GM18858 (cell line): ENCODE measurements at regions not wholly inside any gene's neighbourhood (a gene's known extent, or its start where the extent isn't known, plus 50 kb on each side); places are given as distances from the start of the nearest gene placed in this dataset.

Experiments
- ATAC-seq: cut with Tn5 transposase; IDR thresholded peaks from one replicate; pipeline ENCODE4 v1.9.1; 2021; ENCODE audit not compliant: unreplicated experiment

GRCh38 chr10:128462844-128463243 lies 336.6 kb upstream of the MKI67 start:
- no peak for ATAC-seq

DNA sequence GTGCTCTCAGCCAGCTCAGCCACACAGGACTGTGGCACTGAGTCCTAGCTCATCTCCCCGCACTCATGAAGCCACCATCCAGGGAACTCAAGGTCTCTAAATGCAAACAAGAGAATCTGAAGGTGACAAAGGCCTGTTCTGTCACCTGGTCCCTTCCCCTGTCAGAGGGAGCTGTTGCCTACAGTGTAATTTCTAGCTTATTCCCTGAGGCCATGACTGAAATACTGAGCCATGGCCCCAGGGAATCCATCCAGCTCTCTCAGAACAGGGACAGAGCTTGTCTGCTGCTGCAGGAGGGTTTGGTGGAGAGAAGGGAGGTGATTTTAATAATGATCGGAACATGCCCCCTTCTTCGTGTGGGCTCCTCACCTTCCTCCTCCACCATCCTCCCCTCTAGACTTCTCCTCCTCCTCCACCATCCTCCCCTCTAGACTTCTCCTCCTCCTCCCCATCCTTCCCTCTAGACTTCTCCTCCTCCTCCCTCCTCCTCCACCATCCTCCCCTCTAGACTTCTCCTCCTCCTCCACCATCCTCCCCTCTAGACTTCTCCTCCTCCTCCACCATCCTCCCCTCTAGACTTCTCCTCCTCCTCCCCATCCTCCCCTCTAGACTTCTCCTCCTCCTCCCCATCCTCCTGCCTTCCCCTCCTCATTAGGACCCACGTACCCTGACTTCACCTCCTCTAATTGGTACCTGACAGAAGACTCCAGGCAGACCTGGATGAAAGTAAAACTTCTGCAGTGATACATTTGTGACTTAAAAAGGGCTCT lies 338.0 kb upstream of the MKI67 start:
- ATAC-seq, result no peak

- no peak for ATAC-seq
Observed at GRCh38 chr10:128465697-128466096, 339.5 kb upstream of the MKI67 start.

- ATAC-seq, result no peak
Observed at GRCh38 chr10:128466831-128467371, 340.7 kb upstream of the MKI67 start.

DNA sequence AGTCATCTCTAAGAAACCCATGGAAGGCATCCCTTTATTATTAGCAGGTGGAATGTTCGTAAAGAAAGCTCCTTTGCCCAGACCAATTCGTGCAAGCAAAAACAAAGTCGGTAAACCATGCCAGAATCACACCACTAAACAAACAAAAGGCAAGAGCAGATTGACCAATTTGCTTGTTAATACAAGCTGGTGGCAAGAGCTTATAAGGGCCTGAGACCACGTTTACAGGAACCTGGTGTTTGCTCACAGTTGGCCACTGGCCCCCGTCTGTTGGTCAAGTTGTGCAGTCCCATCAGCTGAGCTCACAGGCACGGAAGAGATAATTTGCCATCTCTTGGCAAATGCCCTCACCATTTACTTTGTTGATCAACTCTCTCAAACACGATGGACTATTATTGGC lies 342.2 kb upstream of the MKI67 start:
- no peak for ATAC-seq

GRCh38 chr10:128469515-128469914 lies 343.3 kb upstream of the MKI67 start:
- no peak for ATAC-seq

DNA sequence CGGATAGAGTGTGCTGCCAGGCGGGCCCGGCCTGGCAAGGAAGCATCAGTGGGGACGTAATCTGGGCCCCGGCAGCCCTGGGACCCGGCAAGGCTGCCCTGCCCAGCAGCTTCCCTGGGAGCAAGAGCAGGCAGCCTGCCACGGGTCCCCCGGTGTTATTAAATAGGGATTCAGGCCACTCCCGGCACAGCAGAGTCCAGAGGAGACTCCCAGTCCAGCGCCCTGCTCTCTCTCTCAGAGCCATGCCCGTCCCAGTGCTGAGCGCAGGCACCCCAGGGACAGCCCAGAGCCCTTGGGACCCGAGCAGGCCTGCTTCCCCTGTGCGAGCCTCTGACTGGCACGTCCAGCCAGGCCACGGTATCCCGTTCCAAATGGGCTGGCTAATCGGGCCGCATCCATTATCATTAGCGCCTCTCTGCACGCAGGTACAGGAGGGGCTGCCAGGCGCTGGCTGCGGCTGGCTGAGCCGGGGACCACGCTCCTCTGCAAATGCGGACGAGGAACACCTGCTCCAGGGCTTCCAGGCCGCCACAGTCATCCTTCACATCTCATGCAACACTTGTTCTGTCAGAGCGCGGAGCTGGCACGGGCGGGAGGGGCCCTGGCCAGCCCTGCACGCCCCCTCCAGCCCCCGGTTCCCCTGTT lies 344.2 kb upstream of the MKI67 start:
- no peak for ATAC-seq

- ATAC-seq, result no peak
Observed at GRCh38 chr10:128471151-128471550, 344.9 kb upstream of the MKI67 start.

DNA sequence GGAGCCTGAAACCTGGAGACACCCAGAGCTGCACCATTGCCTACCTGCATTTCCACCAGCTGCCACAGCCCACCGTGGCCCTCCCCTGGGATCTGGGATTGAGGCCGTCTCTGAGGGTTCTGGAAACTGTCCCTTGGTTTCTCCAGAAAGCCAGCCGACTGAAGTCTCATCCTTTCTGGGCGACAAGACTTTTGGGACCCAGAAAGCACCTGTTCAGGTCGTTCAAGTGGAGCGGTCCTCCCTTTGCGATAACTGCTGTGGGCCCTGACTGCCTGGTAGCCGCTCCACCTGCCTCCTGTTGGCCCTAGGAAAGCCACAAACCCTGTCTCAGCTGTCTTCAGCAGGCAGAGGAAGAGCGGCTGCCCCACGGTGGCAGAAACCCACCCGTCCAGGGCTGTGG lies 346.0 kb upstream of the MKI67 start:
- no peak for ATAC-seq

GRCh38 chr10:128473396-128473795 lies 347.2 kb upstream of the MKI67 start:
- no peak for ATAC-seq

DNA sequence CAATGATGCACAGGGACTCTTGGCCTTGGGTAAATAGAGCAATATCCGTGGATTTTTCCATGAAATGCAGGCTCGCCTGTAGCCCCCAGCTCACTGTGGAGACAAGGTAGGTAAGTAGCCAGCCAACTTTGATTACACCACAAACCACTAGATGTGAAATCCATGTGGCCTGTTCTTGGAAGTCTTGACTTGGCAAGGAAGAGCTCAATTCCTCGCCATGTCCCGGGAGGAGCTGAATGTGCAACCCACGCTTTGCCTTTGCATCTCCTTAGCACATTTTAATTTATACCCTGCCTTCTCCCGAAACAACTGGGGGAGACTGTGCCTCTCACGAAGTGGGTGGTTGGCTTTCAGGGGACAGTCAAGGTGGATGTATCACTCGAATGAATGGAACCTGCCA lies 347.7 kb upstream of the MKI67 start:
- no peak for ATAC-seq

- ATAC-seq, result no peak
Observed at GRCh38 chr10:128474571-128474970, 348.3 kb upstream of the MKI67 start.

DNA sequence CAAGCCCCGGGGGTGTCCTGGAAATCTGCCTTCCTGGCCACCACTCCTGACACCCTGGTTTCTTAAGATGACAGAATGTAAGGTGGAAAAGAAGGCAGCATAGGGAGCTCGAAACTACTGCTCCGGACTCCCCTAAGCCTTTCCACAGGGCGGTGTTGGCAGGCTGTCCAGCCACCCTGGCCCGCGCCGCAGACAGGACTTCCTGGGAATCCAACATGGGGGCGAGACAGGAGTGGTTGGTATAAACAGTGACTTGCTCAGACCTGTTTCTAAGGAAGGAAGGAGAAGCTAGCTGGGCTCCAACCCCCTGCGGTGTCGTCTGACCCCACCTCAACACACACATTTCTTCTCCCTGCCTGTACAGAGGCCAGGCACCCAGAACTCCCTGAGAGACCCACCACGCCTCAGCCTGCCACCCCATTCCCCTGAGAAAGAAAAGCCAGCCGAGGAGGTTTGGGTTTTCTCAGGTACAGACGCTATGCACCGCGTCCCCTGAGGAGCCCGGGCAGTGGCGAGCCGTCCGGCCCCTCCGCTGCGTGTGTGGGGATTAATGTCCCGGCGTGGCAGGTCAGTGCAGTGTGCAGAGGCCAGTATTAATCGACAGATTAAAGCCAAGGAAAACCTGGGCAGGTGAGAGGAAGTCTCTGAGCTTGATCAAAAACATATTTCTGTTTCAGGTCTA lies 349.6 kb upstream of the MKI67 start:
- ATAC-seq, result no peak

GRCh38 chr10:128476368-128476725 lies 350.1 kb upstream of the MKI67 start:
- no peak for ATAC-seq

GRCh38 chr10:128476845-128477244 lies 350.6 kb upstream of the MKI67 start:
- ATAC-seq, result no peak

DNA sequence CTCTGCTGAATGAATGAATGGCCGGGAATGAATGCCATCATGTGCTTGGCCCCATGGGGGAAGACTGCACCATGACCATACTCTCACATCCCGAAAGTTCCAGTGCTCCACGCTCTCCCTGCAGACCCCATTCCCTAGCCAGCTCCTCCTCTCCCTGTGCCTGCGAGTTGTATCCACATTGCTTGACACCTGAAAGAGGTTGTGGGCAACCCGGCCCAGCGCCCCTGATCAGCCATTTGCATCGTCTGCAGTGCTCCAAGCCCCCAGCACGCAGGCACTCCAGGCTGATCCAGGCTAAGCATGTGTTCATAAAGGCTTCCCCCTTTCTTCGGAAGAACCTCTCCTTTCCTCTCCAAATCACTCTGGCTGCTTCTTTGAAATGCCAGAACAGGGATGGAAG lies 354.4 kb upstream of the MKI67 start:
- ATAC-seq, result no peak

- ATAC-seq, result no peak
Observed at GRCh38 chr10:128481152-128481840, 355.1 kb upstream of the MKI67 start.

DNA sequence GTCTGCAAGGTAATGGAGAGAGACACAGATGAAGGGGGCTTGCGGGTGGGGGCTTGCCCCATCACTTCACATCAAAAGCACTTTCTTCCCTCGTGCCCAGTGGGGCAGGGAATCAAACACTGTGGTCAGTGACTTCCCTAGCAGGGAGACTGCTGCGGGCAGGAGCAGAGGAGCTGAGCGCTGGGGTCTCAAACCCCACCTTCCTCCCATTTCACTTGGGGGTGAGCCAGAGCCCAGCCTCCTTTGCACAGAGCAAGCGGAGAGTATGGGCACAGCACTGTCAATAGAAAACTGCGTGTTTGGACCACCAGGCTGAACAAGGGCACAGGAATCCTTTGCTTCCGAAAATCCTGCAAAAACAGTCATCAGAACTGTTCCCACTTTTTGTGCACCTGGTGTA lies 355.8 kb upstream of the MKI67 start:
- ATAC-seq, result no peak

GRCh38 chr10:128483216-128483615 lies 357.0 kb upstream of the MKI67 start:
- ATAC-seq, result no peak

GRCh38 chr10:128484041-128484440 lies 357.8 kb upstream of the MKI67 start:
- ATAC-seq, result no peak

GRCh38 chr10:128485701-128486235 lies 359.5 kb upstream of the MKI67 start:
- no peak for ATAC-seq
